HG03378 (cell line): ENCODE measurements at regions not wholly inside any gene's neighbourhood (a gene's known extent, or its start where the extent isn't known, plus 50 kb on each side); places are given as distances from the start of the nearest gene placed in this dataset.
"Not testable (repeated sequence)": the region's sequence is repeated elsewhere in the genome, so short reads cannot be mapped to it uniquely, and the experiment has no call there.

Source experiments
- ATAC-seq: cut with Tn5 transposase; IDR thresholded peaks from one replicate; pipeline ENCODE4 v1.9.1; 2021; ENCODE audit warnings: mild to moderate bottlenecking, moderate library complexity; ENCODE audit not compliant: unreplicated experiment

- no peak for ATAC-seq
Observed at GRCh38 chr17:77628035-77628434, 330.5 kb upstream of the TNRC6C start.

DNA sequence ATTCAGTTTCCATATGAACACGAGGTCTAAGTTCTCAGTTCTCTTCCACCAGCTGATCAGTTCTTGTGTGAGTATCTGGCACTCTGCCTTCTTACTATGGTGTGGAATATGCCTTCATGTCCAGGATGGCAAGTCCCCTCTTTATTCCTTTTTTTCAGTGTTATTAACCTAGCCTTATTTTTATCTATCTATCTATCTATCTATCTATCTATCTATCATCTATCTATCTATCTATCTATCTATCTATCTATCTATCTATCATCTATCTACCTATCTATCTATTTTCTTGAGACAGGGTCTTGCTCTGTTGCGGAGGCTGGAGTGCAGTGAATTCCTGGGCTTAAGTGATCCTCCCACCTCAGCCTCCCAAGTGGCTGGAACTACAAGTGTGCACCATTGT is 329.2 kb upstream of the TNRC6C start:
- ATAC-seq, result not testable (repeated sequence)

GRCh38 chr17:77631307-77631706 is 327.2 kb upstream of the TNRC6C start:
- ATAC-seq, result no peak

DNA sequence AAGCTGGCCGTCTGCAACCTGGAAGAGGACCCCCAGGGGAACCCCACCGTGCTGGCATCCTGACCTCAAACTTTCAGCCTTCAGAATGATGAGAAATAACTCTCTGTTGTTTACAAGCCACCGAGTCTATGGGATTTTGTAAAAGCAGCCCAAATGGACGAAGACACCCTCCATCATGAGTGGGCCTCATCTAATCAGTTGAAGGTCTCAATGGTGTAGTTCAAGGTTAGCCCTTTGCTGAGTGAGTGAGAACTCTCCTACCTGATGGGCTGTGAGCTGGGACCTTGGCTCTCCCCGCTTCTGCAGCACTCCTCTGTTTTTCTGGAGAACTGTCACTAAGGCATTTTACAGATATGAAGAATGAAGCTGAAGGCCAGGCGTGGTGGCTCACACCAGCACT is 325.9 kb upstream of the TNRC6C start:
- ATAC-seq, result no peak

DNA sequence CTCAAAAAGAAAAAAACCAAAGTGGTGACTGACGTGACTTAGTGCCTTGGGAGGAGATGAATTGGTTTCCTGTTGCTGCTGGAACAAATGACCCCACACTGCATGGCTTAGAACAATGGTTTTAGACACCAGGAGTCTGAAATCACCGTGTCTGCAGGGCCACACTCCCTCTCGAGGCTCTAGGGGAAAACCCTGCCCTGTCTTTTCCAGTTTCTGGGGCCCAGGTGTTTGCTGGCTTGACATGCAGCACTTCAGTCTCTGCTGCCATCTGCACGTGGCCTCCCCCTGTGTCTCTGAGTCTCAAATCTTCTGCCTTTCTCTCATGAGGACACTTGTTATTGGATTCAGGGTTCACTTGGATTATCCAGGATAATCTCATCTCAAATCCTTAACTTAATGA is 323.8 kb upstream of the TNRC6C start:
- no peak for ATAC-seq

GRCh38 chr17:77635176-77635575 is 323.3 kb upstream of the TNRC6C start:
- no peak for ATAC-seq

DNA sequence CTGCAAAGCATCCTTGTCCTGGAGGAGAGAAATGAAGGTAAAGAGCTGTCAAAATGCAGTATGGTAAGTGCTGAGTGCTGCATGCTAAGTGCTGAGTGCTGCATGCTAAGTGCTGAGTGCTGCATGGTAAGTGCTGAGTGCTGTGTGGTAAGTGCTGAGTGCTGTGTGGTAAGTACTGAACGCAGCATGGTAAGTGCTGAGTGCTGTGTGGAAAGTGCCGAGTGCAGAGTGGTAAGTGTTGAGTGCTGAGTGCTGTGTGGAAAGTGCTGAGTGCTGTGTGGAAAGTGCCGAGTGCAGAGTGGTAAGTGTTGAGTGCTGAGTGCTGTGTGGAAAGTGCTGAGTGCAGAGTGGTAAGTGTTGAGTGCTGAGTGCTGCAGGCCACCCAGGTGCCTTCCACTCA is 322.7 kb upstream of the TNRC6C start:
- ATAC-seq, result not testable (repeated sequence)

DNA sequence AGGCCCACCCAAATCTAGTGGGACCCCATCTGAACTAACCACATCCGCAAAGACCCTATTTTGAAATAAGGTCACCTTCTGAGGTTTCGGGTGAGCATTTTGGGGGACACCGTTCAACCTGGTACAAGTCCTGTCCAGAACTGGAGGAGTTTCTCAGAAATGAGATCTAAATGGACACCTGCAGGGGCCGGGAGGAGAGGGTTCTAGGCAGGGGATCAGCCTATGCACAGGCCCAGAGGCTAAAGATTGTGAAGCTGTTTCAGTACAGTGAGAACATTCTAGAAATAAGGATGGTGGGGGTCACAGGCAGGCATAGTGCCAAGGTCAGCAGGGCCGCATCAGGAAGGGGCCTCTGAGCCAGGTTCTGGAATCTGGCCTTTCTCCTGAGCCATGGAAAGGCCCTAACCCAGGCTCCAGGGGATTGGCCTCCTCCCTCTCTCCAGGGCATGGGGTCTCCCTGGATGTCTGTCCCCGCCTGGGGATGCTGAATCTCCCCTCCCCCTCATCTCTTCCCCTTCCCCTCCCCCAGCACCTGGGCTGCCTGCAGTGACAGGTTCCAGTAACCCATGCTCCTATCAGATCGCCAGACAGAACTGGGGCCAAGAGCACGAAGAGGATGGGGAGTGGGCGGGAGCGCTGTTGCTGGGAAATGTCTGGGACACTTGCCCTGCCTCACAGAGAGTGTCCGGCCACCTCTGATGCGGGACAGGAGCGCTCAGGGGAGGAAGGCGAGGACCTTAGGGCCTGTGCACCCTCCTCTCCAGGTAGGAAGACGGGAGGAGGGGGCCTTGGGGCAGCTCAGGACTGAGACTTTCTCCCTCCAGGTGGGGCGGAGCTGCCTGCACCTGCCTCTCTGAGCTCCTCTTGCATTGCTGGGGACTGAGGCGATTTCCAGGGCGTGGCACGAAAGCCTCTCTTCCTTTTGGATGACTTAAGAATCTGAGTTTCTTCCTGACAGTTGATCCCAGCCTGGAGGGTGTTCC is 321.4 kb upstream of the TNRC6C start:
- ATAC-seq, result no peak

- no peak for ATAC-seq
Observed at GRCh38 chr17:77637818-77638575, 320.5 kb upstream of the TNRC6C start.

GRCh38 chr17:77640252-77640651 is 318.3 kb upstream of the TNRC6C start:
- ATAC-seq, result no peak

DNA sequence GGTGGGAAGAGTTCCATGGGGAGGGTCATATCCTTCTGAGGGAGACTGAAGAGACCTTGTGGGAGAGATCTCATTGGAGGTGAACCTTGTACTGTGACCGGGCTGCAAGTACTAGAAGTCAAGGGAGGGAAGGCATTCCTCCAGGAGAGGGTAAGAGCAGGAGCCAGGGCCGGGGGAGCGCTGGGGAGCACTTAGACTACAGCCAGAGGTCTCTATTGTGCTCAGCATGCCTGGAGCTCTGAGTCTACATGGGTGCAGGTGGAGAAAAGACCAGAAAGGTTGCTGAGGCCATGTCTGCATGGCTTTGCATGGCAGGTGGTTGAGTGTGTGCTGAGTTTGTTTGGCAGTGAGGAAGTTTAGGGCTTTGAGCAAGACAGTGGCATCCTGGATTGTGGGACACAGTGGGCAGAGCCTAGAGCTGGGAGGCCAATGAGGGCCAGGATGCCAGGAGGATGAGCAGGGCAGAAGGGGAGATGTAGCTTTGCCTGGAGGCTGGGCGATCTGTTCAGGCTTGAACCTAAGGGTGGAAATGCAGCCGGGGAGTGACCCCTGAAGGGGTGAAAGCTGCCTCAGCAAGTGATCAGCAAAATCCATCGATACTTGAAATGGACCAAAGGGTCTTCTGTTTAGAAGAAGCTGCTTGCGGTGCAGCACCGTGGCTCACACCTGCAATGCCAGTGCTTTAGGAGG is 317.4 kb upstream of the TNRC6C start:
- no peak for ATAC-seq

DNA sequence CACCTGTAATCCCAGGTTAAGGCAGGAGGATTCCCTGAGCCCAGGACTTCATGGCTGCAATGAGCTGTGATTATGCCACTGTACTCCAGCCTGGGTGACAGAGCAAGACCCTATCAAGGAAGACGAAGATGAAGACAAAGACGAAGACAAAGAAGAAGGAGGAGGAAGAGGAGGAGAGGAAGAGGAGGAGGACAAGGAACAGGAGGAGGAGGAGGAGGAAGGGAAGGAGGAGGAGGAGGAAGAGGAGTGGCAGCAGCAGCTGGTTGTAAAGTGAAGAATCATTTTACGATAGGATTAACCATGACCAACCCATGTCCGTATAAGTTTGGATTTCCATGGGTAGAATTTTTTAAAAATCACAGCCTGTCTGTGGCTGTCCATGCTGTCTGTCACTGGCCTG is 316.8 kb upstream of the TNRC6C start:
- ATAC-seq, result no peak

- ATAC-seq, result no peak
Observed at GRCh38 chr17:77644181-77645071, 314.1 kb upstream of the TNRC6C start.

- ATAC-seq, result no peak
Observed at GRCh38 chr17:77645072-77646045, 313.1 kb upstream of the TNRC6C start.

- ATAC-seq, result no peak
Observed at GRCh38 chr17:77646046-77646430, 312.5 kb upstream of the TNRC6C start.

DNA sequence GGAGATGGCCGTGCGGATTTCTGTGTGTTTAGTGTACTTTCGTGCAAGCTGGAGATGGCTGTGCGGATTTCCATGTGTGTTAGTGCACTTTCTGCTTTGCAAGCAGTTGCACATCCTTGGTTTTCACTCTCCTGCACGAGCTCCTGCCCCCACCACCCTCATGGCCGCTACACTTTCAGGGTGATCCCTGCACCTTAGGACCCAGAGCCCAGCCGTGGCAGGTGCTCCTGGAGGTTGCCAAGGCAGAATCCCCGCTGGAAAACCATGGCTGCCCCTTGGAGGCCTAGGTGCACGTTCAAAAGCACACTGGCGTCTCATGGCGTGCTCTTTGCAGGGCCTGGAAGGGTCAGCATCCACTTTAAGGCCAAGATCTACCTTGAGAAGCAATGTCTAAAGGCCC is 311.0 kb upstream of the TNRC6C start:
- no peak for ATAC-seq

GRCh38 chr17:77649717-77650211 is 308.7 kb upstream of the TNRC6C start:
- no peak for ATAC-seq

- ATAC-seq, result no peak
Observed at GRCh38 chr17:77651988-77652387, 306.5 kb upstream of the TNRC6C start.

DNA sequence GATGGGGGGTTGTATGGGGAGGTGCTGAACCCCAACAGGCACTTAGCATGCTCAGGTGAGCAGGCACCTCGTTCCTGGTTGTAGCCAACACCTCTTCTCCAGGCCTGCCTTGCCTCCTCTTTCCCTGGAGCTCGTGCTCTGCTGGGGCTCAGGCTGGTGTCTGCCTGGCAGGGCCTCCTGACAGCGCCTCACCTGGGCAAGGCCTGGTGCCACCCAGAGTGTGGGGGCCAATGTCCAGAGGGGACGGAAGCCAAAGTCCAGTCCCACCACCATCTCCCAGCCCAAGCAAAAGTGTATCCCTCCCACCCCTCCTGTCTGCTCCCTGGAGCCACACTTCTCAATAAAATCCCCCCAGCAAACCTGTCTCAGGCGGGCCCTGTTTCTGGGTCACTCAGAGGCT is 304.2 kb upstream of the TNRC6C start:
- ATAC-seq, result no peak
